HG03558 (cell line): ENCODE measurements at regions not wholly inside any gene's neighbourhood (a gene's known extent, or its start where the extent isn't known, plus 50 kb on each side); places are given as distances from the start of the nearest gene placed in this dataset.

Source experiments
- ATAC-seq: cut with Tn5 transposase; IDR thresholded peaks from one replicate; pipeline ENCODE4 v1.9.1; 2021; ENCODE audit warnings: moderate number of reproducible peaks; ENCODE audit not compliant: unreplicated experiment; ENCODE audit errors: extremely low read depth

DNA sequence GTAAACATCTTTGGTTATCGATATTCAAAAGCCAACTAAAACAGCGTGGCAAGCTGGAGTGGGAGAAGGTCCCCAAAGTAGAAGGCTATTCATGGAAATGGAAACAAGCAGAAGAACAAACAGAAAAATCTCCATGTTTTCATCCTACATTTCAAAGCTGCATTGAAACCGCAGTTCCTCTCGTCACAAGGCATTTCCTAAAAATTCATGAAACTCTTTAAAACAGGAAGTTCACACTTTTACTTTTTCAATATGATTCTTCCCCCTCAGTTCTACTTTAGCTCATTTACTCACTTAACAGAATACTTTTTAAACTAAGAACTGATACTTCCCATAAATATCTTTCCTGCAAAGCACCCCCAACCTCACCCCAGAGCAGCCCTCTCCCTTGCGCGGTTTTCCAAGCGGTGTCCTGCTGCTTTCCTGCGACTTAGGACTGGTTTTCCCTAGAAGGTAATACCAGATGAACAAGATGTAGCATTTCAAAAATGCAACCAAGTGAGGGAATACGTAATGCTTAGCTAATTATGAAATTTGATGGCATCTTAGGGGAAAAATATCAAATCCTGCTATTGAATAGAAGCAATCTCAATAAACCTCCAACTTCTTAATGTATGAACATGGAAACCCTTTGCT lies 228.3 kb upstream of the PKN2 start:
- no peak for ATAC-seq

DNA sequence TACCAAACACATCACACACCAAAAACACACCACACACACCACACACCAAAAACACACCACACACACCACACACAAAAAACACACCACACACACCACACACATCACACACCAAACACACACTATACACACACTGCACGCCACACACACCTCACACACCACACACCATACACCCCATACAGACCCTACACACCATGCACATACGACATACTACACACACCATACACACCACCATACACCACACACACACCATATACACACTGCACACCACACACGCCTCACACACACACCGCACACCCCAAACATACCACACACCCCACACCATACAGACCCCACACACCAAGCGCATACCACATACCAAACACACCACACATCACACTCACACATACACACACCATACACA lies 226.9 kb upstream of the PKN2 start:
- ATAC-seq, result no peak

DNA sequence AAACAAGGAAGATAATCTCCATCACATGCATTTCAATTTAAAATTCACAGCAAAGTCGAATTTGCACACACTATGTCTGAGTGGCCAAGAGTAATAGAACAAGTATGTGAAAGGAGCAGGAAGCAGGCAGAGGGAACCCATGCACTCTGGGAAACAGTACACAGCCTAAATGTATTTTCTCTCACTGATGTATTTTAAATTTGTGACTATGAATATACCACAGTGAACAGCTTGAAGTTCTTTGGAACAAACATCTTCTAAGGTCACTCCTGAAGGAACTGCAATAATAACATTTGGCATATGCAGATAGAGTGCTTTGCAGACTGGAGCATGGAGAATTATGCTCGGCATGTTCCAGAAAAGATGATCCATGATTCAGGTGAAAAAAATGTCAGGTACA lies 223.1 kb upstream of the PKN2 start:
- ATAC-seq, result no peak

DNA sequence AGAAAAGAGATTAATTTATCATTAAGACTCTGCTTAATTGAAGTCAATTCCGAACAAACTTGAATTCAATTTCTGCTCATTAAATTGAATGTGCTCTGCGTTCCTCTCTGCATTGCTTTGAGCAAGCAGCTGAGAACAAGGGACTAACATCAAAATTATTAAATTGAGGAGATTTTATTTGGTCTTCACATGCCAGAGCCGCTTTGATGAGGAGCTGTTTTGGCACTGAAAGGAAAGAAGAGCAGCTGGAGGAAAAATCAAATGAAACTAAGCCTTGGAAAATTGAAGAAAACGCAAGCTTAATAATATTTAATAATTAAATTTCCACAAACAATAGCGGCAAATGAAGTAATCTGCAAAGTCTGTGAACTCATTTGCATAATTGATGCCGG lies 222.0 kb upstream of the PKN2 start:
- no peak for ATAC-seq

DNA sequence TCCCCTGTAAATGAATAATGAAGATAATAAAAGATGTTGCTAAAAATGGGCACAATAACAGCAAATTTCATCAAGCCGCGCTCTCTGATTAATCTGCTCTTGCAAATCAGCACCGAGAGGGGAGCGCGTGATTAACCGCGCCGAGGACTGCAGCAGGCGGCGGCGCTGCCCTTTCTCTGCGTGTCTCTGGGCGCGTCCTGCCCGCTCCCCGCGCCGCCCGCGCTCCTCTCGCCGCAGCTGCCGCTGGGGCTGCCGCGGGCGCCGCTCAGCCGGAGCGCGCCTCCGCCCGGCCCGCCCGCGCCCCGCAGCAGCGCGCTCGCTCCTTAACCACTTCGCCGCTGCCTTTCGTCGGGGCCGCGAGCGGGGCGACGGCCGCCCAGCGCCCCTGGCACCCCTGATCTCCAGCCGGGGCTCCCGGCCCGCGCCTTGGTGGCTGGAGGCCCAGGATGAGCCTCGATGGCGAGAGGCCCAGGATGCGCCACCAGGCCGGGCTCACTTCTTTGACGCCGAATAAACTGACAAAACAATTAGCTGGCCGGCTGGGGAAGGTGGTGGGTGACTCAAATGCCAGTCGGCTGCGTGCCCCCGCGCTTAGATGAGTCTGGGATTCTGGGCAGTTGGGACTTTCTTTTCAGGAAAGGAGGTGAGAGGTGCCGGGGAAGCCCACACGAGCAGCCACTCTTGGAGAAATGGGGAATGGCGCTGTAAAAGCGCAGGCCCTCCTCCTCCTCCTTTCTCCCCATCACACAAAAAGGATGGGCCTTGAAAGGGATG lies 221.4 kb upstream of the PKN2 start:
- ATAC-seq, result no peak

DNA sequence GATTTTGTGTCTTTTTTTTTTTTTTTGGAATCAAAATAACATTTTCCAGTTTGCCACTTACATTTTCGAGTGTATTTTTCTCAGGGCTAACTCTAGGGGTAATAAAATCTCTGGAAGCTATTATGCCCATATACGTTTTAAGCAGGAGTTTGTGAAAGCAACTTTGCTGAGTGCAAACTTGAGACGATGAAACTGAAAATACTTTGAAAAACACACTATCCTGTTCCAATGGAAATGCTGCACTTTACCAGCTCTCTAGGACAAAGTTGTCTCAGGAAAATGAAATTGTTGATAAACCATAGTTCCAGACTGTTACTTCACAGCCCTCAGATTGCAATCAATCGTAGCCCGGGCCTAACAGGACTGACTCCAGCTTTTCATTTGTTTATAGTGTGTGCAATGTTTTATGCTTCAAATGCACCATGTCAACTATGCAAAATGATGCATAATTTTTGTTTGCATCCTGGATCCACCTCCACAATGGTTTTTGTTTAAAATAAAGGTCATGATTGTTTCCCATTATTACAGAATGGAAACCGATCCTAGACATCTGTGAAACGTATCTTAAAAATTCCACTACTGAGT lies 220.6 kb upstream of the PKN2 start:
- ATAC-seq, result no peak

DNA sequence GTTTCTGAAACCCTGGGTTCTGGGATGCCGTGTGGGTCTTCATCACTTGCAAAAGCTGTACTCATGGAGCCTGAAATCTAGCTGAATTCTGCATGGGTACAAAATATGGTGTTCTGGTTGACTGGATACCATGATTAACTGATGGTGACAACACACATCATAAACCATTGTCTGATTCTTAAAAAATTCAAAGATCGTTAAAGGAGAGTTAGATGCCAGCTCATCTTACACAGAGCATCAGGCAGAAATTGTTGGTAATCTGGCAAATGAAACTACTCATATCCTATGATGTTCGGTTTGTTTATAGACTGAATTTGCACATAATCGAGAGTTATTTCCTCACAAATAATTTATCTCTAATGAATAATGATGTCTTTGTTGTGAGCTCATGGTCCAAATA lies 218.1 kb upstream of the PKN2 start:
- ATAC-seq, result no peak

DNA sequence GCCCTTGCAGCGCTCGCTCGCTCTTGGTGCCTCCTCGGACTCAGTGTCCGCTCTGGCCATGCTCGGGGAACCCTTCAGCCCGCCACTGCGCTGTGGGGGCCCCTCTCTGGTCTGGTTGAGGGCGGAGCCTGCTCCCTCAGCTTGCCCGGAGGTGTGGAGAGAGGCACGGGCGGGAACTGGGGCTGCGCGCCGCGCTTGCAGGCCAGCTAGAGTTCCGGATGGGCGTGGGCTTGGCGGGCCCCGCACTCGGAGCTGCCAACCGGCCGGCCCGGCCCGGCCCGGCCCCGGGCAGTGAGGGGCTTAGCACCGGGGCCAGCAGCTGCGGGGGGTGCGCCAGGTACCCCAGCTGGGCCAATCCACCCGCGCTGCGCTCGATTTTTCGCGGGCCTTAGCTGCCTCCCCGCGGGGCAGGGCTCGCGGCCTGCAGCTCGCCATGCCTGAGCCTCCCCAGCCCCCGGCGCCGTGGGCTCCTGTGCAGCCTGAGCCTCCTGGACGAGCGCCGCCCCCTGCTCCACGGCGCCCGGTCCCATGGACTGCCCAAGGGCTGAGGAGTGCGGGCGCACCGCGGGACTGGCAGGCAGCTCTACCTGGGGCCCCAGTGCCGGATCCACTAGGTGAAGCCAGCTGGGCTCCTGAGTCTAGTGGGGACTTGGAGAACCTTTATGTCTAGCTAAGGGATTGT lies 217.0 kb upstream of the PKN2 start:
- no peak for ATAC-seq

DNA sequence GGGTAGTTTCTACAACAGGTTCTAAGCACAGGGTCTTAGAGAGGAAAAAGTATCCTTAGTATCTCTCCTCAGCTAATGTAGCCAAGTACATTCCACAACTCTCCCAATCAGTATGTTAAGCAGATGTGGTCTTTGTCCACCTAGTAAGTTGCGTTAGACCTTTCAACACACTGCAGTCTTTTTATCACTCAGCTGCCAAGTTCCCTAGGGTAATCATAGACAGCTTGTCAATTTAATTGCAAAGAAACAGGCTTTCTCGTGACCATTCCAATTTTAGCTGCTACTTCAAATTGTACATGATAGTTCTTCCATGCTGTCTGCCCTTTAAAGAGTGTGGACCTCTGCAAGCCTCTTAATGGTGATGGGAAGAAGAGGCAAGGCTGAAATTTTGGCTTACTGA lies 211.8 kb upstream of the PKN2 start:
- no peak for ATAC-seq

DNA sequence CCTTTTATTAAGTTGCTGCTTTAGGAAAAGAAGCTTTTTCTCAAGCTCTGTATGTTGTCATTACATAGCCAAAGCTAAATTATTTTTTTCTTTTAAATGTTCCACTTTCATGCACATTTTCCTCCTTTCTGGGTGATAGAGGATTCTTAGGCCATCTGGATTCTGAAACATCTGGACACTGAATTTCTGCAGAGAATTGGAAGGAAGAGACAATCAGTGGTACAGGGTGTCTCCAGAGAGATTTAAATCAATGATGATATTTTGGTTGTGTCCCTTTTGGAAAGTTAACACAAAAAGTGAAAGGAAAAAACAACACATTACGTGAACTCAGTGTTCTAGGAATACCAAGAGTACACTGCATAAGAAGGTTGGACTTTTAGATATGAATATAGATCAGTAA lies 211.4 kb upstream of the PKN2 start:
- ATAC-seq, result no peak

DNA sequence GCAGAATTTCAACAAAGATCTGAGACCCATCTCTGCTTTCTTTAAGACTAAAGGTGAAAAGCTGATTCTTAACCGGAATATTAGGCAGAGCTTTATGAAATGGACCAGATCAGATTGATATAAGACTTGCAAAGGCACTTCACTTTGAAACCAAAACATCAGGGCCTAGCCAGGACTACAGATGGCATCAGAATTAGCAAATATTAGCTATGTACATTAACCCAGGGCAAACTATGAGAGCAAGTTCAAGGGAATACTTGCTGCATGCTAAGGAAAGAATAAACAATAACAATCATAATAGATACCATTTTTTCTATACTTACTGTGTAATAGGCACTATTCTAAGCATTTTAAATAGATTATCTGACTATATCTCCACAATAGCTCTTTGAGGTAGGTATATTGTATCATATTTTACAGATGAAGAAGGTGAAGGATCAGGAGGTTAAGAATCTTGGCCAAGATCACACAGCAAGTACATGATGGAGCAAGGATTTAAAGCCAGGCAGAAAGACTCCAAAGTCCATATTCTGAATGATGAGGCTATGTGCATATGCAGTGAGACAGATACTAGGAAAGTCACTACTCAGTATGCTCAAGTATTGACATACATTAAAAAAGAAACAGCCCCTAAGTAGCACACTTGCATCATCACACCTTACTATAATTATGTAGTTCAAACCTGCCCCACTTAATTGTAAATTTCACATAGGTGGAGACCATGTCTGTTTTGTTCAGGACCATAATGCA lies 209.3 kb upstream of the PKN2 start:
- no peak for ATAC-seq

DNA sequence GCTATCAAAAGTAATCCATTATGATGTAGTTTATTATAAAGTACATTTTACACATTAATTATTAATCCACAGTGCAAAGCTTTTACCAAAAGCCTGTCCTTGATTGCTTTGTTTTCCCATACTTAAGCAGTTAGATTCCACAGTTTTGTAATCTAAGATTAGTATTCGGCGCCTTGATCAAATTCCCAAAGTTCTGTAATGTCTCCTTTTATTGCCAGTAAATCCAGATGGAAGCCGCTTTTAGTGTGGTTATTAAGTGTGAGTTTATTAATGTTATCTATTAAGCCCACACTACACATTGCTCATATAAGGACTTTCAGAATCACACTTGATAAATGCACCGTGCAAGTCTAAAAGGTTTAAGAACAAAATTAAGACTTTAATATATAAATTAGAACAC lies 199.2 kb upstream of the PKN2 start:
- ATAC-seq, result no peak

DNA sequence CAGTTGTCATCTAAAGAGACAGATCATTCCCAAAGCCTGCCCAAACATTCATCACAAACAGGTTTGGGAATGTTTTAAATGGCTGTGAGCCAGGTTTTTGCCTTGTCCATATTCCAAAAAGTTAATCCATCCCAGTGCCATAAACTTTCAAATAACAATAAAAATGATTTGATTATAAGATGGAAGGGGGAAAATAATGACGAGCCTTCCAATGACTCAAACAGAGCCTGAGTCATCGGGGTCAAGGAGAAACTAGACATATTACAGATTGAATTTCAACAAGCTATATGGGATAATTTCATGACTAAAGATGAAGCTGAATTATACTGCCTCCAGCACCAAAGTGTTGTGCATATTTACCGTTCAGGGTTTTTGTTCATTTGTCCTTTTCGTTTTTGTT lies 195.8 kb upstream of the PKN2 start:
- no peak for ATAC-seq

DNA sequence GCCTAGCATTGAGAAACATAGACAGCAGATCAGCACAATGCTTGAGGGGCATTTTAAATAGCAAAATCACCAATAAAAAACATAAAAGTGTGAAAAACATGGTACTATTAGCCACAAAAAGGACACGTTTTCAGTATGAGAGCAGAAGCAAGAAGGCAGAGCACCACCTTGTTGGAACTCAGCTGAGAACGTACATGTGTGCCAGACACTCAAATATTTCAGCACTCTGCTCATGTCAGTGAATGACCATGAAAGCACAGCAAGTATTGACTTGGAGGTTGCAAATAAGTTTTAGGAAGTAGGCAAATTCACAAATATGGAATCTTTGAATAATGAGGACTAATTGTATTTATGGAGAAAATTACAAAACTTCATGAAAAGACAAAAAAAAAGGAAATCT lies 193.4 kb upstream of the PKN2 start:
- no peak for ATAC-seq

DNA sequence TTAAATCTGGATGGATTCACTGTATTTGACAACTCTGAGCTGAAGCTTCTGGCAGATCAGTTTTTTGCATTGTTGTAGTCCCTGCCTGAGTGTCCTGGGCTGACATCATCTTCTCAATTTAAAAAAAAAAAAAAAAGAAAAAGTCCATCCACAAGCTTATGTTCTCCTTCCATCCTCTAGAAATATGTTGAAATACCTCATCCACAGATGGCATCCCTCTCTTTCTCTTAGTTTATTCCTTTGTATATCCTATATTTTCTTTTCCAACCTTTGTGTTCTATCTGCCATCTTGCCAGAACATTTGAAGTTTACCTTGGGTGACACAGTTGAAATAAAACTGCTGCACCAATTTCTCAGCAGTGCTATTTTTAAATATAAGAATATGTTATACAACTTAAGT lies 184.4 kb upstream of the PKN2 start:
- ATAC-seq, result no peak

DNA sequence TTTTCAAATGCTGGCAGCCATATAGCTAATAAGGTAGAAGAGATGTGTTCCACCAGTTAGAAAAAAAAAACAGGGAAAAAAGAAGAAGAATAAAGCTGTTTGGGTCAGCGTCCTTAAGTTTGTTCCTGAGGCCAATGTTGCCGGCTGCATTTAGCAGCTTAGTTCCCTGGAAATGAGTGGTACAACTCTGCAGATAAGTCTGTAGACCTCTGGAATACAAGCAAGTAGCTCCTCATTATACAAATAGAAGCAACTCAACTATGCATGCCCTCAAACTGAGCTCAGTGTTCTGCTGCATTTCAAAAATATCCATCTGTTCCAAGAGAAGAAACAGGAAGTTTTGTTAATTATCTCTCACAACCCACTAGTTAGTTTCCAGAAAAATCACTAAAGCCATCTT lies 181.2 kb upstream of the PKN2 start:
- no peak for ATAC-seq

DNA sequence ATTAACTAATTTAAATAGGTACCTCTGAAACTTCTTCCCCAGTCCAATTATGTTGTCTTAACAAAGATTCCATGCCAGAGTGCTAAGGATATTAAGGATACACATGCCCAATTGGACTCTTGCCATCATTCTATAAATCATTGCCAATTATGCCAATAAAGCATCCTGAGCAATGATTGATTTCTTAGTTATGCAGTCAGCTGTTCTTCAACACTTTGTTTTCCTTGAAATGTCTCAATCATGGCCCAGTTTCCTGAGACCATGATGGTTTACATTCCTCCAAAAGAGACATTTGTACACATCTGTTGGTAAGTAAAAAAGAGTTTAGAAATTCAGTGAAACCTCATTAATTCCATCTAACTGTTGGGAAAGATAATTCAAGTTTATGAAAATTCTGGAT lies 180.4 kb upstream of the PKN2 start:
- ATAC-seq, result no peak

DNA sequence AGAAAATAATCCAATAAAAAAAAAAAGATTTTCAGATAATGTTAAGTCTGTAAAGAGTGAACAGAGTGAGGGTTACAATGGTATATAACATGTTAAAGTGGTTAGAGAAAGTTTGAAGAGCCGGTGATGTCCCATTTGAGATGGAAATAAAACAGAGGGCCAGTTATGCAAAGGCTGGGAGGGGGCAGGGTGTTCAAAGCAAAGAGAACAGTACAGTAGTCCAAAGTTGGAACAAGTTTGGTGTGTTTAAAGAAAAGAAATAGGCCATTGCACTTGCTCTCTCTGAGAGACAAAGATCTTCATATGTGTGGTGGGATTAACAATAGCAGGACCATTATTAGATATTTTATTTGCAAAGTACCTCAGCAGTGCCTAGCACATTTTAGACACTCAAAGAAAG lies 179.5 kb upstream of the PKN2 start:
- ATAC-seq, result no peak

DNA sequence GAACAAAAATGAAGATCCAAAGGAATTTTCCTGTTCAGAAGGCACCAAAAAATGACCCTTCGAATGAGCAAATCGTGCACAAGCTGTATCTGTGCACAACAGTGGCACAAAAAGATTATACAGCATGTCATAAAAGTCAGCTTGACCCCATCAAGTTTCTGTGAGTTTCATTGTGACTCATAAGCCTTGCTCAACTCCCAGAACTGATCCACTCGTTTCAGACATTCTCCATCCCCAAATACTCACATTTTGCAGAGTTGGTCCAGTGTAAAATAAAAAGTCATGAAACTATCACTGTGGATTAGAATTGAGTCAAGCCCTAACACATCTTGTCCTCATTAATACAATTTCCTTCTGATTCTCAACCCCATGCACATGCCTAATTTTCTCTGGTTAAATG lies 174.7 kb upstream of the PKN2 start:
- ATAC-seq, result no peak

DNA sequence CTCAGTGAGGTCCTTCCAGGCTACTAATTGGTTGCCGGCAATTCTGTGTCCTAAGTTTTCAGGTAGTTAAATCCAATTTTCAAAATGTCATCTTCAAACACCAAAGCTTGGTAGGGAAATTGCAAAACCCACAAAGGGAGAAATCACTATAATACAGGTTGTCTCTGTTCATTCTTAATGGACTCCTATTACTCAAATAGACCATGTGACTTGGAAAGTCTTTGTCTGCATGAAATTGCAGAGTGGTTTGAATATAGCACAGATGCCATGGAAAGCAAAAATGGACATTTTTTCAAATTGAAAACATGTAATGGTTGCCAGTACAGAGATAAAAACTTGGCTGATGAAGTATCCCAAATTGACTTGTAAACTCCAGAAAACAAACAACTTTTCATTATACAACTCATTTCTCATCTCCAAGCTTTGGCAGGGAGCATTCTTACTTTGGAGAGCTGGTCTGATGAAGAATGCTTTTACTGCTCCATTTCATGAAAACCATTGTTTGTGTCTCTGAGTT lies 169.5 kb upstream of the PKN2 start:
- ATAC-seq, result no peak
